Neural crest cell (in vitro differentiated cells): ENCODE measurements at regions not wholly inside any gene's neighbourhood (a gene's known extent, or its start where the extent isn't known, plus 50 kb on each side); places are given as distances from the start of the nearest gene placed in this dataset.

Experiments used
- DNase-seq: peaks from one replicate; pipeline ENCODE4 v3.0.0; 2021; ENCODE audit warnings: low read depth, mixed read lengths, low spot score
- H3K27ac Mint-ChIP-seq: one replicate; pipeline ENCODE4 v1.8.0; 2021; ENCODE audit warnings: mild to moderate bottlenecking, mixed read lengths; ENCODE audit not compliant: unreplicated experiment
- H3K27me3 Mint-ChIP-seq: 2 replicates; pipeline ENCODE4 v1.8.0; 2021; ENCODE audit warnings: low read depth, mild to moderate bottlenecking, mixed read lengths
- H3K36me3 Mint-ChIP-seq: 2 replicates; pipeline ENCODE4 v1.8.0; 2021; ENCODE audit warnings: low read depth, mild to moderate bottlenecking, mixed read lengths
- H3K4me1 Mint-ChIP-seq: 2 replicates; pipeline ENCODE4 v1.8.0; 2021; ENCODE audit warnings: mixed read lengths
- H3K4me3 Mint-ChIP-seq: one replicate; pipeline ENCODE4 v1.8.0; 2021; ENCODE audit warnings: mild to moderate bottlenecking, mixed read lengths
- H3K9me3 Mint-ChIP-seq: 2 replicates; pipeline ENCODE4 v1.8.0; 2021; ENCODE audit warnings: mixed read lengths
- TF ChIP-seq, protein P1 (sequence below): fragments of 200-600 bp; sonication (generic); conservative IDR thresholded peaks from 2 replicates; pipeline ENCODE4 v1.5.0; 2021; ENCODE audit warnings: antibody characterized with exemption, mild to moderate bottlenecking

DNA sequence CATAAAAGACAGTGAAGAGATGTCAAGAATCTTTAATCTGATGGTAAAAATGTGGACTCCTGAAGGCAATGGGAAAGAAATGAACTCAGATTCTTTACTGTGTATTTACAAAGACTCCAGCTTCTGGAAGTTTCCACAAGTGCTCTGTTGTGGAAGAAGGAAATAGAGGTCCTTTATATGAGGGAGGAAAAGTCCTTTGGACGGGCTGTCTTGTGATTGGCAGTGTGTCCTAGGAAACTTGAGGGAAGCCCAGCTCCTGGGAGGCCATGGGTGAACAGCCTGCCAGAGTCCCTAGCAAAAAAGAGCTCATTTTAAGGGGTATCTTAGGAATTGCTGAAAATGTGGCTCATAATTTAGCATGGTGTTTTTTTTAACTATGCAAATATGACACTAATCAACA lies 92.0 kb downstream of the RNASET2 start:
- Mint-ChIP-seq H3K36me3 (no peaks in the 10 kb centered on the region), H3K27me3 (no peaks in the 10 kb centered on the region), H3K4me1 (peaks cover 9% of the 10 kb centered on the region), H3K4me3 (peak overlapping the region; percentile 71), H3K9me3 (no peaks in the 10 kb centered on the region), H3K27ac (no peak overlapping the region)
- TF ChIP-seq, protein P1, sequence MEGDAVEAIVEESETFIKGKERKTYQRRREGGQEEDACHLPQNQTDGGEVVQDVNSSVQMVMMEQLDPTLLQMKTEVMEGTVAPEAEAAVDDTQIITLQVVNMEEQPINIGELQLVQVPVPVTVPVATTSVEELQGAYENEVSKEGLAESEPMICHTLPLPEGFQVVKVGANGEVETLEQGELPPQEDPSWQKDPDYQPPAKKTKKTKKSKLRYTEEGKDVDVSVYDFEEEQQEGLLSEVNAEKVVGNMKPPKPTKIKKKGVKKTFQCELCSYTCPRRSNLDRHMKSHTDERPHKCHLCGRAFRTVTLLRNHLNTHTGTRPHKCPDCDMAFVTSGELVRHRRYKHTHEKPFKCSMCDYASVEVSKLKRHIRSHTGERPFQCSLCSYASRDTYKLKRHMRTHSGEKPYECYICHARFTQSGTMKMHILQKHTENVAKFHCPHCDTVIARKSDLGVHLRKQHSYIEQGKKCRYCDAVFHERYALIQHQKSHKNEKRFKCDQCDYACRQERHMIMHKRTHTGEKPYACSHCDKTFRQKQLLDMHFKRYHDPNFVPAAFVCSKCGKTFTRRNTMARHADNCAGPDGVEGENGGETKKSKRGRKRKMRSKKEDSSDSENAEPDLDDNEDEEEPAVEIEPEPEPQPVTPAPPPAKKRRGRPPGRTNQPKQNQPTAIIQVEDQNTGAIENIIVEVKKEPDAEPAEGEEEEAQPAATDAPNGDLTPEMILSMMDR = no peak
- DNase-seq = no peak

DNA sequence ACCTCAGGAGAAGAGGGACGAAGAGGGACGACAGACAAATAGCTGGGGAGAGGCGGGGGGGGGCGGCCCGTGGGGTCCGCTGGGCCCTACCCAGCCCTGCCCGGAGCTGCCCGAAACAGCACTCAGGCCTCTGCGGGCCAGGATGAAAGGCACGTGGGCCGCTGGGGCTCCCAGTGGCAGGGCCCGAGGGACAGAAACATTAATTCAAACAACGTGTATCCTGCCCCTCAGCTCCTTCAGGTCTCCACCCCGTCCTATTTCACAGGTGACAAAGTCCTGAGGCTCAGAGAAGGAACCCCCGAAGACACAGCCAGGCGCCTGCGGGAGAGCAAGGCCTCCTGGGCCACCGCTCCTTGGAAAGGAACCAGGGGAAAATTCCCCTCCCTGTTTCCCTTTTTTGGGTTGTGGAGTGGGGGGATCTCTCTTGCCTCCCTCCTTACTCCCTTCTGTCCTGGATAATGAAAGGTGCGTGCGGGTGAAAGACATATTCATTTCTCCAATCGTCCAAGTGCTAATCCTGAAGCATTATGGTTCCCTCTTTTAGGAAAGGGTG lies 93.3 kb downstream of the RNASET2 start:
- Mint-ChIP-seq H3K27ac (peak overlapping the region; percentile 76), H3K9me3 (no peaks in the 10 kb centered on the region), H3K4me1 (peaks cover 9% of the 10 kb centered on the region), H3K27me3 (no peaks in the 10 kb centered on the region), H3K36me3 (no peaks in the 10 kb centered on the region), H3K4me3 (peak overlapping the region; percentile 91)
- peak; percentile 6 for DNase-seq
- TF ChIP-seq, protein P1 = peak; percentile 0

DNA sequence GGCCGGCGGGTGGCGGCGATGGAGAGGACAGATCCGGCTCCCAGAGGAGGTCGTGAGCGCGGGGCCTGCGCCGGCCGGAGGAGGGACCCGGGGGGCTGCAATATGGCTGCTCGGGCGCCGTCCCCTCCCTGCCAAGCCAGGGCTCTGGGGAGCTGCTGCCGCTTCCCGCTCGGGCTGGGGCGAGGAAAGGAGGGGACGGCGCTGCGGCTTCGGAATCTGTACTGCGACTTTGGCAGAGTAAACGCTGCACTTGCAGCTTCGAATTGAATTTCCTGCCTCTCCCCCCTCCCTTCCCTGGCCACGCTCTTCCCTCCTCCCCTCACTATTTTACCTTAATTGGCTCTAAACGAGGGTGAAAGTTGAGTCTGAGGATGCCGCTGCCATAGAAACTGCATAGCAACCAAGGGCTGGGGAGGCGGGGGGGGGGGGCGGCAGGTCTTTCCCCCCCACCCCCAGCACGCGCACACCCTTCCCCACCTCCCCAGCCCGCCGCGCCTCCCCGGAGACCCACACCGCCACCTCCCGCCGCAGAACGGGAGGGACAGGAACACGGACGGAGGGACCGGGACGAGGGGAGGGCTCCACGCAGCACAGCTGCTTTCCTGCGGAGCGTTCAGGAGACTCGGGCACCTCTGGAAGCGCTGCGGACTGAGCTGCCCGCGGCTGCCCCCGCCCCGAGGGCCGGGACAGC lies 93.9 kb downstream of the RNASET2 start:
- H3K36me3 Mint-ChIP-seq = no peaks in the 10 kb centered on the region
- peak overlapping the region; percentile 91 for H3K4me3 Mint-ChIP-seq
- peaks cover 9% of the 10 kb centered on the region for H3K4me1 Mint-ChIP-seq
- no peaks in the 10 kb centered on the region for H3K9me3 Mint-ChIP-seq
- peak; percentile 62 for DNase-seq
- no peaks in the 10 kb centered on the region for H3K27me3 Mint-ChIP-seq
- H3K27ac Mint-ChIP-seq = peak overlapping the region; percentile 81
- TF ChIP-seq, protein P1 = peak; percentile 25

DNA sequence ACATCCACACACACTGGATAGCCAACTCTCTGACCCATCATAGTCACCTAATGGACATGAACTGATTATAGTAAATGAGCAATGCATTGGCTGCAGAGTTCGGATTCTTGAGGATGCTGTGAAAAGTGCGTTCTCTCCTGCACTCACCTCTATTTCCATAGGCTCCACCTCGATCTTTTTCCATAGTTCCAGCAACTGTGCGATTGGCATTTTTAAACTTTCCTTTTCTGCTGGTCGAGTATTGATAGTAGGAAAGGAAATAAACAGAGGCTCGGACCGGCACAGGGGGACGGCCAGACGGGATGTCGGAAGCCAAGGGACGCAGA lies 94.4 kb downstream of the RNASET2 start:
- TF ChIP-seq, protein P1 = no peak
- no peak for DNase-seq
- Mint-ChIP-seq H3K27me3 (no peaks in the 10 kb centered on the region), H3K4me3 (peak overlapping the region; percentile 91), H3K27ac (peak overlapping the region; percentile 81), H3K36me3 (no peaks in the 10 kb centered on the region), H3K9me3 (no peaks in the 10 kb centered on the region), H3K4me1 (peaks cover 9% of the 10 kb centered on the region)

DNA sequence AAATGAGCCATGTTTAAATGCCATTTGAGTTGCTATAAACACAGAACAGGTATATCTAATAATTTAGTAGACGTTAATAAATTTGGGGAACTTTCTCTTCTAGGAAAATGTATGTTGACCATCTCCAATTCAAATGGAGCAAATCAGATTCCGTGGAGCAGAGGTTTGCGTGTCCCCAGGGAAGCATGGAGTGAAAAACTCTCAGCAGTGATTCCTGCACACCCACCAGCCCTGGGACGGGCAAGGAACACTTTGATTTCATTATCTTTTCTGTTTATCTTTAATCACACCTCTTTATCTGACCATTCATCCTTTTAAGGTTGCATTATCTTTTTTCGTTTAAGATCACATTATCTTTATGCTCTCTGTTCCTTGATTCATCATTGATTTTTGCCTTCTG lies 95.0 kb downstream of the RNASET2 start:
- Mint-ChIP-seq H3K4me1 (peaks cover 9% of the 10 kb centered on the region), H3K9me3 (no peaks in the 10 kb centered on the region), H3K4me3 (peak overlapping the region; percentile 91), H3K27me3 (no peaks in the 10 kb centered on the region), H3K36me3 (no peaks in the 10 kb centered on the region), H3K27ac (no peak overlapping the region)
- no peak for DNase-seq
- TF ChIP-seq, protein P1 = no peak
